ENCODE measurements at regions not wholly inside any gene's neighbourhood (a gene's known extent, or its start where the extent isn't known, plus 50 kb on each side); places are given as distances from the start of the nearest gene placed in this dataset.

- Histone ChIP-seq H3K27me3 (ENCODE audit: low read length) (no peaks in the 10 kb centered on the region), H3K79me2 (ENCODE audit: insufficient read depth, low read length) (no peaks in the 10 kb centered on the region), H3K9ac (ENCODE audit: low read length) (no peak overlapping the region), H4K20me1 (ENCODE audit: low read depth, low read length) (no peaks in the 10 kb centered on the region), H3K9me3 (ENCODE audit: insufficient read depth, low read length) (no peaks in the 10 kb centered on the region), H3K27ac (ENCODE audit: low read depth, low read length) (no peak overlapping the region), H3F3A (ENCODE audit: insufficient read depth) (no peaks in the 10 kb centered on the region), H2AFZ (ENCODE audit: low read depth, low read length, severe bottlenecking) (no peak overlapping the region), H3K4me2 (ENCODE audit: low read depth, low read length, poor library complexity, severe bottlenecking) (no peak overlapping the region), H3K36me3 (ENCODE audit: low read length) (no peaks in the 10 kb centered on the region), H3K4me3 (ENCODE audit: insufficient read depth, low read length, poor library complexity, severe bottlenecking) (no peak overlapping the region), H3K9me2 (replicated peaks; ENCODE audit: insufficient read depth, low read length) (no peaks in the 10 kb centered on the region)
- TF ChIP-seq CTCF (IDR thresholded peaks at IDR 0.05; ENCODE audit: insufficient read depth, low read length, poor library complexity, severe bottlenecking) (no peak), EZH2phosphoT487 (conservative IDR thresholded peaks at IDR 0.05; ENCODE audit: low read length) (no peak)
Observed at GRCh38 chr22:47853750-47854149, 1091.3 kb downstream of the TBC1D22A start.

GRCh38 chr22:47851586-47851985 lies 1089.1 kb downstream of the TBC1D22A start:
- no peaks in the 10 kb centered on the region for H3K27me3 ChIP-seq (ENCODE audit: low read length)
- TF ChIP-seq CTCF (IDR thresholded peaks at IDR 0.05; ENCODE audit: insufficient read depth, low read length, poor library complexity, severe bottlenecking) (no peak), EZH2phosphoT487 (conservative IDR thresholded peaks at IDR 0.05; ENCODE audit: low read length) (no peak)
- no peak overlapping the region for H2AFZ ChIP-seq (ENCODE audit: low read depth, low read length, severe bottlenecking)
- H3K79me2 ChIP-seq (ENCODE audit: insufficient read depth, low read length), result no peaks in the 10 kb centered on the region
- H3K9me2 ChIP-seq (replicated peaks; ENCODE audit: insufficient read depth, low read length), result no peaks in the 10 kb centered on the region
- no peaks in the 10 kb centered on the region for H3K36me3 ChIP-seq (ENCODE audit: low read length)
- no peak overlapping the region for H3K4me3 ChIP-seq (ENCODE audit: insufficient read depth, low read length, poor library complexity, severe bottlenecking)
- H3K9me3 ChIP-seq (ENCODE audit: insufficient read depth, low read length), result no peaks in the 10 kb centered on the region
- no peaks in the 10 kb centered on the region for H4K20me1 ChIP-seq (ENCODE audit: low read depth, low read length)
- H3F3A ChIP-seq (ENCODE audit: insufficient read depth), result no peaks in the 10 kb centered on the region
- no peak overlapping the region for H3K4me2 ChIP-seq (ENCODE audit: low read depth, low read length, poor library complexity, severe bottlenecking)
- H3K9ac ChIP-seq (ENCODE audit: low read length), result no peak overlapping the region
- no peak overlapping the region for H3K27ac ChIP-seq (ENCODE audit: low read depth, low read length)

GRCh38 chr22:47850644-47851151 lies 1088.2 kb downstream of the TBC1D22A start:
- no peak overlapping the region for H3K27ac ChIP-seq (ENCODE audit: low read depth, low read length)
- no peak overlapping the region for H3K9ac ChIP-seq (ENCODE audit: low read length)
- H3K36me3 ChIP-seq (ENCODE audit: low read length), result no peaks in the 10 kb centered on the region
- TF ChIP-seq CTCF (IDR thresholded peaks at IDR 0.05; ENCODE audit: insufficient read depth, low read length, poor library complexity, severe bottlenecking) (no peak), EZH2phosphoT487 (conservative IDR thresholded peaks at IDR 0.05; ENCODE audit: low read length) (no peak)
- no peaks in the 10 kb centered on the region for H3K27me3 ChIP-seq (ENCODE audit: low read length)
- H3K79me2 ChIP-seq (ENCODE audit: insufficient read depth, low read length), result no peaks in the 10 kb centered on the region
- no peak overlapping the region for H3K4me2 ChIP-seq (ENCODE audit: low read depth, low read length, poor library complexity, severe bottlenecking)
- H3K9me3 ChIP-seq (ENCODE audit: insufficient read depth, low read length), result no peaks in the 10 kb centered on the region
- no peak overlapping the region for H3K4me3 ChIP-seq (ENCODE audit: insufficient read depth, low read length, poor library complexity, severe bottlenecking)
- H3K9me2 ChIP-seq (replicated peaks; ENCODE audit: insufficient read depth, low read length), result no peaks in the 10 kb centered on the region
- no peak overlapping the region for H2AFZ ChIP-seq (ENCODE audit: low read depth, low read length, severe bottlenecking)
- no peaks in the 10 kb centered on the region for H3F3A ChIP-seq (ENCODE audit: insufficient read depth)
- H4K20me1 ChIP-seq (ENCODE audit: low read depth, low read length), result no peaks in the 10 kb centered on the region
